ENCODE measurements at regions not wholly inside any gene's neighbourhood (a gene's known extent, or its start where the extent isn't known, plus 50 kb on each side); places are given as distances from the start of the nearest gene placed in this dataset.
"Not testable (repeated sequence)": the region's sequence is repeated elsewhere in the genome, so short reads cannot be mapped to it uniquely, and the experiment has no call there.

DNA sequence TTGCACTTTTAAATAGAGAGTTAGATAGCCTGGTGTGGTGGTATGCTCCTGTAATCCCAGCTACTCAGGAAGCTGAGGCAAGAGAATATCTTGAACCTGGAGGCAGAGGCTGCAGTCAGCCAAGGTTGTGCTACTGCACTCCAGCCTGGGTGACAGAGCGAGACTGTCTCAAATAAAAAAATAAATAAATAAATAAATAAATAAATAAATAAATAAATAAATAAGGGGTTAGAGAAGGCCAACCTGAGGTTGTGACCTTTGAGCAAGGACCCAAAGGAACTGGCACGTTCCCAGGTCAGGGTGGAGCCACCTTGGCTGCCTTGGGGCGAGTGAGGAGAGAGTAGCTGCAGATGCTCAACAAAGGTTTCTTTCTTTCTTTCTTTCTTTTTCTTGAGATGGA lies 65.3 kb upstream of the TENM4 start:
- H3K4me1 ChIP-seq, result peaks cover 0 to 6% (median 0%) of the 10 kb centered on the region in 10 experiments; a peak in 1 of 20 replicates
- H3K36me3 ChIP-seq, result no peaks in the 10 kb centered on the region
- no peaks in the 10 kb centered on the region for H4K20me1 ChIP-seq
- H3K4me2 ChIP-seq, result no peak overlapping the region
- H3K9me3 ChIP-seq (replicated peaks in 1 of 11), result no peaks in the 10 kb centered on the region
- no peak overlapping the region for H3K4me3 ChIP-seq
- no peak overlapping the region for H3K9ac ChIP-seq
- no peak for TF ChIP-seq Cebpa-rat (IDR thresholded peaks at IDR 0.05)
- no peaks in the 10 kb centered on the region for H3K27me3 ChIP-seq
- no peak overlapping the region for H3K27ac ChIP-seq

DNA sequence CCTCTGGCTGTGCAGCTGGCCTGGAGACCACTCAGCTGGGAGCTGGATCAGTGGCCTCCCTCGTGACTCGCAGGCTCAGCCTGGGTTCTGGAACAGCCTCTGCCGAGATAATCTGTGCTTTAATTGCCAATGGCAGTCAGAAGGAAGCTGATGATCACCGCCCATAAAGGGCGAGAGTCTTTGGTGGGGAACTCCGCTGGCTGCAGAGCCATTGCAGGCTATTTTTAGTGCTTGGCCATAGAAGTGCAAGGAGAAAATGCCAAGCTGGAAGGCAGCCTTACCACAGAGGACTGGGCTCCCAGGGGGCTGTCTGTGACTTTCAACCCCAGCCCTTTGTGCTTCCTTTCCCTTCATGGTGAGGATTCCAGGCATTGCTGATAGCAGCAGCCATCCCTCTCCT lies 62.2 kb upstream of the TENM4 start:
- H3K4me2 ChIP-seq, result peak overlapping the region in 4 of 11 experiments; percentile 3 to 30 (median 8); a peak in 2 of 22 replicates
- no peak for TF ChIP-seq Cebpa-rat (IDR thresholded peaks at IDR 0.05)
- no peaks in the 10 kb centered on the region for H4K20me1 ChIP-seq
- H3K9me3 ChIP-seq (replicated peaks in 1 of 11), result peaks cover 0 to 12% (median 7%) of the 10 kb centered on the region in 11 experiments; a peak in 12 of 22 replicates
- H3K36me3 ChIP-seq, result no peaks in the 10 kb centered on the region
- H3K4me3 ChIP-seq, result no peak overlapping the region
- H3K27ac ChIP-seq, result no peak overlapping the region
- H3K27me3 ChIP-seq, result no peaks in the 10 kb centered on the region
- peaks cover 0 to 6% (median 0%) of the 10 kb centered on the region in 10 experiments; a peak in 1 of 20 replicates for H3K4me1 ChIP-seq
- no peak overlapping the region for H3K9ac ChIP-seq

DNA sequence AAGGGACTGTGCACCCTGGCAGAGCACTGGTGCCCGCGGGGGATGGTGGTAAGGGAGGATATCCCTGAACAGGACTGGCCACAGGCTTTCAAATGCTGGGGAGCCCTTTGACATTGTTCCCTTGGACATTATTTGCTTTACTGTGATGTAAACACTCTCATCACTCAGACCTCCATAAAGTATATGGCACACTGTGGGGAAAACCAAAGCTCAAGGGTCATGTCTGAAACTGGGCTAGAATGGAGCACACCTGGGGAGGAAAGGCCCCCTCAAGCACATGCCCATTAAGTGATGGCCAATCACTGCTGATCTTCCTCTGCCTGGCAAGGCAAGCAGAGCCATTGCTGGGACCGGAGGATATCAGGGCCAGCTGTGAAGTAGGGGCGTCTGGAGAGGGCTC lies 60.9 kb upstream of the TENM4 start:
- no peak overlapping the region for H3K27ac ChIP-seq

DNA sequence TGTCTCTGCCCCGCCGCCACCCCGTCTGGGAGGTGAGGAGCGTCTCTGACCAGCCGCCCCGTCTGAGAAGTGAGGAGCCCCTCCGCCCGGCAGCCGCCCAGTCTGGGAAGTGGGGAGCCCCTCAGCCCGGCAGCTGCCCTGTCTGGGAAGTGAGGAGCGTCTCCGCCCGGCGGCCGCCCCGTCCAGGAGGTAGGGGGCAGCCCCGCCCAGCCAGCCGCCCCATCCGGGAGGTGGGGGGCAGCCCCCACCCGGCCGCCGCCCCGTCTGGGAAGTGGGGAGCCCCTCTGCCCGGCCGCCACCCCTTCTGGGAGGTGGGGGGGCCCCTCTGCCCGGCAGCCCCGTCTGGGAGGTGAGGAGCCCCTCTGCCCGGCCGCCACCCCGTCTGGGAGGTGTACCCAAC lies 59.1 kb upstream of the TENM4 start:
- not testable (repeated sequence) for H3K4me2 ChIP-seq, H3K4me3 ChIP-seq, H3K36me3 ChIP-seq, H3K27me3 ChIP-seq, H3K27ac ChIP-seq, H4K20me1 ChIP-seq, H3K4me1 ChIP-seq, H3K9ac ChIP-seq
- H3K9me3 ChIP-seq (replicated peaks in 1 of 11), result peaks cover 0 to 21% (median 10%) of the 10 kb centered on the region in 11 experiments; a peak in 12 of 22 replicates

More for the DNA sequence above, 60.9 kb upstream of the TENM4 start:
- Histone ChIP-seq H3K4me1 (peaks cover 0 to 6% (median 0%) of the 10 kb centered on the region in 10 experiments; a peak in 1 of 20 replicates), H3K9ac (no peak overlapping the region), H3K4me2 (no peak overlapping the region), H3K4me3 (no peak overlapping the region), H3K36me3 (no peaks in the 10 kb centered on the region), H3K27me3 (no peaks in the 10 kb centered on the region), H4K20me1 (no peaks in the 10 kb centered on the region), H3K9me3 (replicated peaks in 1 of 11) (peaks cover 0 to 21% (median 10%) of the 10 kb centered on the region in 11 experiments; a peak in 12 of 22 replicates)
- no peak for TF ChIP-seq Cebpa-rat (IDR thresholded peaks at IDR 0.05)

DNA sequence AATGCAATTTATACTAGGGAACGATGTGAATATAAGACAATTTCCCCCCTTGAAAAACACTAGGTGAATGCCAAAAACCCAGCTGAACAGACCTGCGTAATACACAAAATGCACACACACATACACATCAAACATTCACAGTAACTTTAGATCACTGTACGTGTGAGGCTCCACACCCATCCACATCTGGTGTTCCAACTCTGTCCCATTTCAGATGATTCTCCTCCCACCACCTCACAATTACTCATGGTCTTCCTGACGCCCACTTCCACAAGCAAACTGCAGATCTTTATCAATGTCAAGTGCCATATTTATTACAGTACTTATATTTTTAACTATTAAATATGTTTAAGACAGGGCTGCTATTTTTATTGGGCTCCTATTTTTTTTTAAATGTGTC lies 57.8 kb upstream of the TENM4 start:
- no peak overlapping the region for H3K4me2 ChIP-seq
- H3K4me3 ChIP-seq, result no peak overlapping the region
- H3K27me3 ChIP-seq, result no peaks in the 10 kb centered on the region
- peaks cover 0 to 21% (median 10%) of the 10 kb centered on the region in 11 experiments; a peak in 12 of 22 replicates for H3K9me3 ChIP-seq (replicated peaks in 1 of 11)
- no peak overlapping the region for H3K27ac ChIP-seq
- H4K20me1 ChIP-seq, result no peaks in the 10 kb centered on the region
- peaks cover 0 to 6% (median 0%) of the 10 kb centered on the region in 10 experiments; a peak in 2 of 20 replicates for H3K4me1 ChIP-seq
- no peak overlapping the region for H3K9ac ChIP-seq
- H3K36me3 ChIP-seq, result no peaks in the 10 kb centered on the region
- no peak for TF ChIP-seq Cebpa-rat (IDR thresholded peaks at IDR 0.05)

DNA sequence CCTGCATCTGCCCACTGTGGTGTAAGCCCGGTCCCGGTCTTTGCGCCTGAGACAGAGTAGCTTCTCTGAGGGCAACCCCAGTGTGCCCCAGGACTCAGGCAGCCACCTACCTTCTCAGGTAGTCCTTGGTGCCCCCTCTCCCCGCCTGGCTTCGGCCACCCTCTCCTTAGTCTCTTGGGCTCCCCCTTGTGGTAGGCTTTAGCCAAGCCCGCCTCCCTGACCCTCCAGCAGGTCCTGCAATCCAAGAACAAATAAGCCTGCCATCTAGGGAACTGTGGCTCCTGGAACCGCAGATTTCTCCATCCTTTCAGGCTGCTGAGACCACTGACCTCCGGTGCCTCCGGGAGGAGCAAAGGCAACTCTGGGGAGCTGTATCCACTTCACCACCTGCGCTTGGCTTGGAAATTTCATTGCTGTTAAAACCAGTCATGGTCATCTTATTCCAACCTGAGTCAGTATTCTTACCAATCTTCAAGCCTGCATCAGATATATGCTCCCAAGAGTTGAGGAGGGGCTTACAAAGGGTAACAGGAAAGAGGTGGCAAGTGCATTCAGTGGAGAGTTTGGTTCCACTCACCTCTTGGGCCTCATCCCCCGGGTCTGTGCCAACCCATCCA lies 52.8 kb upstream of the TENM4 start:
- H3K4me2 ChIP-seq, result no peak overlapping the region
- H3K4me1 ChIP-seq, result no peaks in the 10 kb centered on the region; a peak in 1 of 20 replicates
- TF ChIP-seq Cebpa-rat (IDR thresholded peaks at IDR 0.05), result no peak
- no peaks in the 10 kb centered on the region for H4K20me1 ChIP-seq
- H3K36me3 ChIP-seq, result no peaks in the 10 kb centered on the region
- no peak overlapping the region for H3K9ac ChIP-seq
- peaks cover 0 to 11% (median 0%) of the 10 kb centered on the region in 11 experiments; a peak in 1 of 22 replicates for H3K9me3 ChIP-seq (replicated peaks in 1 of 11)
- H3K27ac ChIP-seq, result no peak overlapping the region
- H3K4me3 ChIP-seq, result no peak overlapping the region
- no peaks in the 10 kb centered on the region for H3K27me3 ChIP-seq

DNA sequence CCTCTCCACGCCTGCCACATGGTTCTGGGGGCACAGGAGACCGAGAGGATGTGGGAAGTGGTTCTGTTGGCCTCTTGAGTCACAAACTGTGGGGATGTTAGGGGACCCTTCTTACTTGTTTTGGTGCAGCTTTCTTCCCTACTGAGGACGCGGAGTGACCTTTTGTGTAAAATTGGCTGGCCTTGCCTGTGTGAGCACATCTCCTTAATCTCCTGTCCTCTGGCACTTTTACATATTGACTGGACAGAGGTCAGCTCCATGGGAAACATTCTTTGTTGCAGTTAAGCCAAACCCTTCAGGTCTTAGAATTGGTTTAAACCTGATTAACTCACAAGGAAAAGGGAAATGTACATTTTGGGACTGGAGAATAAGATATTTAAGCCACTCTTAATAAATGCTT lies 51.2 kb upstream of the TENM4 start:
- H3K27ac ChIP-seq, result no peak overlapping the region
- no peaks in the 10 kb centered on the region for H3K36me3 ChIP-seq

More for the DNA sequence above, 51.2 kb upstream of the TENM4 start:
- Histone ChIP-seq H3K4me3 (no peak overlapping the region), H3K9ac (no peak overlapping the region), H3K4me2 (no peak overlapping the region), H3K4me1 (peaks cover 0 to 4% (median 0%) of the 10 kb centered on the region in 10 experiments; a peak in 2 of 20 replicates), H4K20me1 (no peaks in the 10 kb centered on the region), H3K9me3 (replicated peaks in 1 of 11) (0 out of 22 replicates have a peak, but pooled peaks cover 0 to 1% (median 0%) of the 10 kb centered on the region in 11 experiments), H3K27me3 (no peaks in the 10 kb centered on the region)
- TF ChIP-seq Cebpa-rat (IDR thresholded peaks at IDR 0.05), result no peak

Measured in BLaER1 treated with 17β-estradiol and CSF1 and Interleukin-3, amounts not matched to agents 10 nM and 100 nM (cell line).